GM18873 (cell line): ENCODE measurements at regions not wholly inside any gene's neighbourhood (a gene's known extent, or its start where the extent isn't known, plus 50 kb on each side); places are given as distances from the start of the nearest gene placed in this dataset.
A peak's percentile ranks its signal among the peaks of the same experiment; 100 is the strongest.
"Not testable (repeated sequence)": the region's sequence is repeated elsewhere in the genome, so short reads cannot be mapped to it uniquely, and the experiment has no call there.

Experiments used
- ATAC-seq: cut with Tn5 transposase; IDR thresholded peaks from one replicate; pipeline ENCODE4 v1.9.1; 2021; ENCODE audit warnings: mild to moderate bottlenecking, moderate library complexity, moderate number of reproducible peaks; ENCODE audit not compliant: unreplicated experiment, low FRiP score

DNA sequence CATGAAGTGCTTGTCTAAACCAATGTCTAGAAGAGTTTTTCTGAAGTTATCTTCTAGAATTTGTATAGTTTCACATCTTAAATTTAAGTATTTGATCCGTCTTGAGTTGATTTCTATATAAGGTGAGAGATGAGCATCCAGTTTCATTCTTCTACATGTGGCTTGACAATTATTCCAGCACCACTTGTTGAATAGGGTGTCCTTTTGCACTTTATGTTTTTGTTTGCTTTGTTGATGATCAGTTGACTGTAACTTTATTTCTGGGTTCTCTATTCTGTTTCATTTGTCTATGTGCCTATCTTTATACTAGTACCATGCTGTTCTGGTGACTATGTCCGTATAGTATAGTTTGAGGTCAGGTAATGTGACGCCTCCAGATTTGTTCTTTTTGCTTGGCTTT is 426.6 kb upstream of the CHRM2 start:
- no peak for ATAC-seq

DNA sequence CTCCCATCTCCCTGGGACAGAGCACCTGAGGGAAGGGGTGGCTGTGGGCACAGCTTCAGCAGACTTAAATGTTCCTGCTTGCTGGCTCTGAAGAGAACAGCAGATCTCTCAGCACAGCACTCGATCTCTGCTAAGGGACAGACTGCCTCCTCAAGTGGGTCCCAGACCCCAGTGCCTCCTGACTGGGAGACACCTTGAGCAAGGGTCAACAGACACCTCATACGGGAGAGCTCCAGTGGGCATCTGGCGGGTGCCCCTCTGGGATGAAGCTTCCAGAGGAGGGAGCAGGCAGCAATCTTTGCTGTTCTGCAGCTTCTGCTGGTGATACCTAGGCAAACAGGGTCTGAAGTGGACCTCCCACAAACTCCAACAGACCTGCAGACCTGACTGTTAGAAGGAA is 436.7 kb upstream of the CHRM2 start:
- not testable (repeated sequence) for ATAC-seq

DNA sequence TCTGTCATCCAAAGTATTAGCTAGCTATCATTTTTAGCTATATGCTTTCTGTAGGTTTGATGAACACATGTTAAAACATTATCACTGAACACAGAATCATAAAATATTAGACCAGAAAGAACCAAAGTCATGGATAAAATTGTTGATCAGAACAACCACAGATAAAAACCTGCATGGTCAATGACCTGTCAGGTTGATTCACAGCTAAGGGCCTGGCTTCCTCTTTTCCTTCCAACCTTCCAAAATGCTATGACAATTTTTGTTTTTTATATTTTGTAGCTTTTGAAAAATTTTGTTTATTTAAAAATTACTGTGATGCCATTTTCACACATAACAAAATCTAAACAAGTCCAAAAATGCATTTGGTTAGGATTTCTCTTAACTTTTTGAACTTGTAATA is 444.4 kb upstream of the CHRM2 start:
- ATAC-seq: no peak

DNA sequence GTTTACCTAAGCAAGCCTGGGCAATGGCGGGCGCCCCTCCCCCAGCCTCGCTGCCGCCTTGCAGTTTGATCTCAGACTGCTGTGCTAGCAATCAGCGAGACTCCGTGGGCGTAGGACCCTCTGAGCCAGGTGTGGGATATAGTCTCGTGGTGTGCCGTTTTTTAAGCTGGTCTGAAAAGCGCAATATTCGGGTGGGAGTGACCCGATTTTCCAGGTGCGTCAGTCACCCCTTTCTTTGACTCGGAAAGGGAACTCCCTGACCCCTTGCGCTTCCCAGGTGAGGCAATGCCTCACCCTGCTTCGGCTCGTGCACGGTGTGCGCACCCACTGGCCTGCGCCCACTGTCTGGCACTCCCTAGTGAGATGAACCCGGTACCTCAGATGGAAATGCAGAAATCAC is 442.6 kb upstream of the MTPN start:
- ATAC-seq: not testable (repeated sequence)

DNA sequence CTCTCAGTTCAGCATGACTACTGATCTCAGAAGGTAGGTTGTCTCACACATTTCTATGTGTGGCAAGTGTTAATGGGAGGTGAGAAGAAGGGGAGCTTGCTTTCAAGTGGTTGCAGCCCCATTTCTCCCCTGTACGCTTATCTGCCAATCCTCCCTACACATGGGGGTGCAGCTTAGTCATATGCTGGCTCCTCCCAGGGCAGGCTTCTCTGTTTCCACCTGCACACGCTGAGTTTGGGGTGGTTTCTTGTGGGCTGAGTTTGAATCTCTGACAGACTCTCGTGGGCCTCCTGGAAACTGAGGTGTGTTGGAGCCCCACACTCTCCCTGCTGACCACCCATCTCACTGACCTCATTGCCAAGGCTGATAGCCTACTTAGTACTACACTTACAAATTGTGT is 435.8 kb upstream of the MTPN start:
- no peak for ATAC-seq

DNA sequence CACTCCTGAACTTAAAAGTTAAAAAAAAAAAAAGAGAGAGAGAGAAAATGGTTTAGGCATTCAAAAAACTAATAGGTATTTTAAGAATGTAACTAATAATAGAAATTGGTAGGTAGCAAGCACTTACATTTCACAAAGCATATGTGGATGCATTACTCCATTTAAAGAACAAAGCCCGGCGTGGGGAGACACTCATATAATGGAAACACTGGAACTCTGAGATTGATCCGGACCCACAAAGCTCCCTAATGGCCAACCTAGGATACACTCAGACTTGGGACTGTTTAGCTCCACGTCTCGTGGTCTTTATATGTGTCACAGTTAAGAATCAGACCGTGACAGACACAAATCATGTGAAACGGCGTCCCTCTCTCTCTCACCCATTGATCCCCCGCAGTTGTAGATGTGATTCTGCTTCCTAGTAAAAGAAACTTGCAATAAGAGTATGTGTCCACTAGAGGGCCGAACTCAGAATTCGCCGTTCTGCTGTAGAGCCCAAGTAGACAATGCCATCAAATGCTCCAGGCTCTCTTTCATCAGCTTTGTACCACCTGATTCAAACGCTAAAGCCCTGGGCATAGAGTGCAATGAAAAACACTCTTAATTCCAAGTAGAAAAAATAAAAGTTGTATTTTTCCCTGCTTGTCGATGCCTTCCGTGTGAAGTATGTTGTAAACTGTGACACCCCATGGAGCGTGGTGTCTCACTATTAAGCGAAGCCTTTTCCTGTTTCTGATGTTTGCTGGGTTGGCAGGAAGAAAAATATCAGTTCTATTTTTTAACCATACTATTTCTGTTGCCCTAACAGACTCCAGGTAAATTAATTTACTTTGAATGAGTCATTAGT is 429.0 kb upstream of the MTPN start:
- ATAC-seq: peak; percentile 83

DNA sequence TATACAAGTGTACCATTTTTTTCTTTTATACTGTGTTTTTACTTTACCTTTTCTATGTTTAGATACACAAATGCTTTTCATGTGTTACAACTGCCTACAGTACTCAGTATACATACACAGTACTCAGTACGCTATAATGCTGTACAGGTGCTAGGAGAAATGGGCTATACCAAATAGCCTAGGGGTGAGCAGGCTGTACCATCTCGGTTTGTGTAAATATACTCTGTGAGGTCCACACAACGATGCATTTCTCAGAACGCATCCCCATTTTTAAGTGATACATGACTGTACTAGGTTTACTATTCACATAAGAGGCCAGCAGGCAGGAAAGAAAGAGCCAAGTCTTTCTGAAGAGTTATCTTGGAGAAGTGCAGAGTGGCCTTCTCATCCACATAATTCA is 426.4 kb upstream of the MTPN start:
- no peak for ATAC-seq

DNA sequence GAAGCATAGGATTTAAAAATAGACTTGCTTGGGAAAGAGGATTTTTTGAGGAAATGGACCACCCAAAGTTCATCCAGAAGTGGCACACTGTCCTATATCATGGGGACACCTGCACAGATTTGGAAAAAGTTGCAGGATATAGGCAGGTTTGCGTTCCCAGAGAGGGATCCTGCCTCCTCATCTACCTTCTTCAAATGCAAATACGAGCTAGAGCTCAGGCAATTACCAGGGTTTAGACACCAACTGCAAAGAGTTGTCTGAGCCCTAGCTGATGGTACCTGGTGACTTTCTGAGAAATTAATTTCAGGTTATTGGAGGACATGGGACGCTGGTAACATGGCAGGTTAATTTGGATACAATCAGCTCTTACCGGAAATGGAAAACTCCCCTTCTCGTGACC is 423.7 kb upstream of the MTPN start:
- no peak for ATAC-seq

DNA sequence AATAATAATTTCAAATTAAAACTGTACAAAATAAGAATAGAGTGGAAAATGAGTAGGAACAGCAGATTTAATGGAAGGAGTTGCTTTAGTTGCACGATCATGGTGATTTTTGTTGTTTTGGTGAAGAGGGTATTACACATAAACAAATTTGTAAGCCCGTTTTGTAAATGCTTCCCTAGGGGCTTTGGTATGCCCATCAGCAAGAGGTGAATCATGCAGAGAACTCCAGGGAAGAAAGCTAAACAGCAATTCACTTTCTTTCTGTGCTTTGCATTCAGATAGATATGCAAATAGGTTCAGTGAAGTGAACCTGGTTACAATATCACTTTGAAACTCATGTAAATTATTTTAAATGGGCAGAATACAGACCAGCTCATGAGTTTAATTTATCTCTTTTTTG is 422.2 kb upstream of the MTPN start:
- ATAC-seq: no peak

DNA sequence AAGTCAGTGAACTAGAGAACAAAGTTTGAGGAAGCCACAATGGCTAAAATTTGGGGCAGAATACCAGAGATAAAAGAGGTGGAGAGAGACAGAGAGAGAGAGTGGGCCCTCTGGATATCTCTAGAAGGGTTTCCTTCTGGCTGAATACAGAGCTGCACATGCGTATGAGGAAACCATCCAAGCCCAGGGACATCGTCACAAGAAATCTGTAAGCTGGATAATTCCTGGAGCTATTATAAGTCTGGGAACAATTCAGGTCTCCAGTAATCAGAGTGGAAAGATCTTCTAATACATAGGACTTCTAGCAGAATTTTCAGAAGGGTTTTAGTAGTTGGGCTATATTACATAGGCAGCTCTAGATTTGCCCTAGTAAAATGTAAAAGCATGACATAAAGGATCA is 415.7 kb upstream of the MTPN start:
- ATAC-seq: no peak

DNA sequence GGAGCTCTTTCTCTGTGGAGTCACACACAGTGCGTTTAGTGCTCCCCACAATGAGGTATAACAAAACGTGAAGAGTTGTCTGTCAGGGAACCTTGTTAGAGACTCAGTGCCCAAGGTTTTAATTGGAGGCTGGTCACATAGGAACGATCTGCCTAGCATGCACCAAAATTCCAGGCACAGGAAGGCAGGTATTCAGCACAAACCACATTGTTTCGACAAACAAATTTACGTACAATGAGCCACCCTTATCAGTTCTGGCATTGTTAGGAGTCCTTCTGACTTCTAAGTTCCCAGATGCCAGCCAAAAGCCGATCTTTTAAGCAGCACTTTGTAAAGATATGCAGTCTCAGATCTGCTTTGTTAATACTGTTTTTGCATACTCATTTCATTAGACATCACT is 414.2 kb upstream of the MTPN start:
- ATAC-seq: no peak

DNA sequence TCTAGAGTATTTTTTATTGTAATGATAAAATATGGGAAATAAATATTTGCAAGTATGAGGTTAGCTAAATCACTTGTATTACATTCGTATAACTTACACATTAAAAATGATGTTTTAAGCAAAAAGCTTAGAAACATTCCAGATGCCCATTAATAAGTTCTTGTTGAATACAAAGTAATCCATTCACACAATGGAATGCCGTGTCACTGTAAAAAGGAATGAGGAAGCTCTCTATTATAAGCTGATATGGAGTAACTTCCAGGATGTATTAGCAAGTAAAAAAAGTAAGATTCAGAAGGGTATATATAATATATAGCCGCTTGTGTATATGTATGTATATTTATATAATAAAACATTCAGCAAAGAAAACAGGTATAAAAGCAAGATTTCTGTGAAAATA is 412.8 kb upstream of the MTPN start:
- no peak for ATAC-seq

DNA sequence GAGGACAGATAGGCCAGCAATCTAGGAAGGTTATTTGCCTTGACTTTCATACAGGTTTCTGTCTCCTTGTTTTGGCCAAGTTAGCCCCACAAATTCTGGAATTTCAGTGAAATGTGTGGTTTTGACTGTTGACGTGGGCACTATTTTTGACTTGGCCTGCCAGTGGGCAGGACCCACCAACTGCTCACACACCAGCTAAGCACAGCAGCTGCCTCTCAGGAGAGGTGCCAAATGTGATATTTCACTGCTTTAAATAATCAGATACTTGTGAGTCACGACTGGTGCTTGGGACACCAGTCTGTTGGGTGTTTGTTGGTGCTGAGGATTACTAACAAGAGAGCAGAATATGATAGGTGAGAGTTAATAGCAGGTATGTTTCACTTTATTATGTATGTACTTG is 409.7 kb upstream of the MTPN start:
- ATAC-seq: no peak

DNA sequence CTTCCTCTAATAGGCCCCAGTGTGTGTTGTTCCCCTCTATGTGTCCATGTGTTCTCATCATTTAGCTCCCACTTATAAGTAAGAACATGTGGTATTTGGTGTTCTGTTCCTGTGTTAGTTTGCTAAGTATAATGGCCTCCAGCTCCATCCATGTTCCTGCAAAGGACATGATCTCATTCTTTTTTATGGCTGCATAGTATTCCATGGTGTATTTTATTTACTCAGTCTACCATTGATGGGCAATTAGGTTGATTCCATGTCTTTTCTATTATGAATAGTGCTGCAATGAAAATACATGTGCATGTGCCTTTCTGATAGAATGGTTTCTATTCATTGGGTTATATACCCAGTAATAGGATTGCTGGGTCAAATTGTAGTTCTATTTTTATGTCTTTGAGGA is 394.2 kb upstream of the MTPN start:
- ATAC-seq: not testable (repeated sequence)

DNA sequence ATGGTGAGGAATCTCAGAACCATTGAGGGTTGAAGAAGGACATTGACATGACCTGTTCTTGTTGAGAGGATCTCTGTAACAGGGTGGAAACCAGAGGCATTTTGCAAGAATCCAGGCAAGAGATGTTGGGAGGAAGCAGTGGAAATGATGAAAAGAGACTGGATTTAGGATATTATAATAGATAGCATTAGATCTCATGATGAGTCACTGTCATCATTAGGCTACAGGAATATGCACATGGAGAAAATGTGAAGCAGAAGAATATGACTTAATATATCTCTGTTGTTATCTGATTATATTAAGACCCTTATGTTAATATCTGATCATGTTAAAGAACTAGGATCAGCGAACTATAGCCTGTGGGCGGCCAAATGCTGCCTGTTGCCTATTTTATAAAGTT is 393.0 kb upstream of the MTPN start:
- ATAC-seq: no peak

DNA sequence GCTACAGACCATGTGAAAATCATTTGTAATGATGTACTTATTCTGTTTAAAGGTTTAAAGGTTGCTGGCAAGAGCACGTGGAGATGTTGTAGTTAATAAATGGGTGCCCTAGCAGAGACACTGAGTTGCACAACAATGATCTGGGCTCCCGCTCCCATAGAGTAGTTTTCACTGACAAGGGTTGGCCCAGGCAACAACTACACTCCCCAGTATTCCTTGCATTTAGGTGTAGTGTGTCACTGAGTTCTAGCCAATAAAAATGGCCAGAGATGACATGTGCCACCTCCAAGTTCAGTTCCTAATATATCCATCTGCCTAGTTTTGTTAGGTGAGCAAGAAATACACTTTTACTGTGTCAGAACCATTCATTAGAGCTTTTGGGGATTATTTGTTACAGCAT is 392.1 kb upstream of the MTPN start:
- no peak for ATAC-seq

DNA sequence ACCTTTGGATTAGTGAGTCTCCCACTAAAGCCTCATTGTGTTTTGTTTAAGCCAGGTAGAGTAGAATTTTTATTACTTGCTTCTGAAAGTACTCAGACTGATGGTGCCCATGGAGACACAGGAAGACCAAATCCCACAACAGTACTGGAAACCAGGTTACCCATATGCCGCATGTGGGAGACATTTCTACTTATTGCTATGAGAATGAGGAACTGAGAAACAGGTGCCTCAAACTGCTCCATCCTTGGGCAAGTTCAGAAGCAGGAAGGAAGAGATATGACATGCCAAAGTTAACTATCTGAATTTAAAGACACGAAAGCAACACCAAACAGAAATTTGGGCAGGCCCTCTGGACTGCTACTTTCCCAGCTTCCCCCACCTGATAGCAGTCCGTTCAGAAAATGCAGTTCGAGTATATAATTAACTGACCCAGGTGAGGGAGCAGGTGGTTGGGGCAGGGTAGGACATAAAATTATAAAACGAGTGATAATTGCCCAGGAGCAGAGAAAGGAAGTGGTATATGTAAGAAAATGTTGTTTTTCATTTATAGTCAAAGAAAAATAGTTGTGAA is 382.3 kb upstream of the MTPN start:
- ATAC-seq: peak; percentile 95

DNA sequence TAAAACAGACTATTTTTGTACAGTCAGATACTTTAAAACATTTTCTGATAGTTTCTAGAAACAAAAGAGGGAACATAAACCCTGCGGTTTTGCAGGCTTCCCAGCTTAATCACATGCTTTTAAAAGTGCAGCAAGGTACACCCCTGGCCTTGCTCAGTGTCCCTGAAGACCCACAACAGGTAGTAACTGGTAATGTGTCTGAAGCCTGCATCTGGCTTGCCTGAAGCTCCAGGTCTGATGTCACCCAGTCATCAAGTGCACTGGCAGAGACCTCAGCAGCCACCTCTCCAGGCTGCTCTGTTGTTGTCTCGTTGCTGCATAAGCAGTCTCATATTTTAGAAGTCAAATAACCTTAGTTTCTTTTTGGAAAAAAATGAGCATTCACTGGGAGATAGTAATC is 376.1 kb upstream of the MTPN start:
- peak; percentile 53 for ATAC-seq

DNA sequence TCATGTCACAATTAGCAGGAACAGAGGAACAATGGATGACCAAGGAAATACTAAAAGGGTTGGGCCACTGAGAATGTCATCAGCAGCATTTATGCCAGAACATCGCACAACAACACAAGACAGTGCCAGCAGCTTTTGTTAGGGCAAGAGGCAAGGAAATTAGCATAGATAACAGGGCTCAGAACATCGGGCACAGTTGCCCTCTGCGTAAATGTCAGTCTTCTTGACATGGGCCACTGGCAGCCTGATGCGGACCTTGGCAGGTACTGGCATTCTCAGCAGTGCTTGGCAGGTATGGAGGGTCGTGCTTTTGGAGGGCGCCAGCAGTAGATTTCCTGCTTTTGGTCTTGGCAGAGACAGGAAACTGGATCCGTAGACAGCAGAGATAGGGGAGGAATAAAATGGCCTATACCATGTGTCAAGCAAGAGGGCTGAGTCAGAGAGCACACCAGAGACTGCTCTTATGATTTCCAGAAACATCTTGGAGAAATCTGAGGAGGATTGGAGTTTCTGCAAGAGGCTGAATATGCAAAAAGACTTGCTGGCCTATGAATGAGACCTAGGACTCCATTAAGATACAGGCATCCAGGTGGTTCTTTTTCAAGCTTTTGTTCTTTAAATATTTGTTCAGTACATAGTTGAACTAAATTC is 371.5 kb upstream of the MTPN start:
- no peak for ATAC-seq

DNA sequence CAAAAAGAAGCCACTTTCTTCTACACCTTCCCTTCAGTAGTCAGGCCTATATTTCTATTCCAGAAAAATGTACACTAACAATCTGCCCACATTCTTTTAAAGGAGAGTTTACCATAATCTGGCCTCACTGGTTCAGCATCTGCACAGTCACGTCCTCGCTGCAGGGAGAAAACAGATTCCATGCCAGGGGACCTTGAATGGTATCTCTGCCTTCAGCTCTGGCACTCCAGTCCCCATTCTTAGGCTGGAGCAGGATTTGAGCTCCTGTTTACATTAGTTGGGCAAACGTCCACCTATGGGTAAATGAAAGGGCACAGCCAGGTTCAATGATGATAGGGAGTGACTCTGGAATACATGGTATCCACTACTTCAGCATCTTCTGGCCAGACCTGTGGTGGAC is 371.0 kb upstream of the MTPN start:
- ATAC-seq: no peak

DNA sequence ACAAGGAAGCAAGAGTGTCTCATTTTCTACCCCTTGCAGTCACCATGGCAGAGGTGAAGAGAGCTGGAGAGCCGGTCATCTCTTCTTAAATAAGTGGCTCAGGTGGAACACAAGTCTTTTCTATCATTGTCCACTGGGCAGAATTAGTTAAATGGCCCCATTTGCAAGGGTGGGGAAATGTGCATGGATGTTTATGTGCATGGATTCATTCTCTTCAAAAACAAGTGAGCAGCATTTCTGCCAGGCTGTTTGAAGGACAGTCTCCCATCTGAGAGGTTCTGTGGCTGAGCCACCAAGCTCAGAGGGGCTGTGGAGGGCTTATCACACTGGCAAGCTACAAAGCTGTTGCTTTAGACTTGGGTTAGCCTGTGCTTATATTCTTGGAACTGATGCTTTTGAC is 370.3 kb upstream of the MTPN start:
- no peak for ATAC-seq

DNA sequence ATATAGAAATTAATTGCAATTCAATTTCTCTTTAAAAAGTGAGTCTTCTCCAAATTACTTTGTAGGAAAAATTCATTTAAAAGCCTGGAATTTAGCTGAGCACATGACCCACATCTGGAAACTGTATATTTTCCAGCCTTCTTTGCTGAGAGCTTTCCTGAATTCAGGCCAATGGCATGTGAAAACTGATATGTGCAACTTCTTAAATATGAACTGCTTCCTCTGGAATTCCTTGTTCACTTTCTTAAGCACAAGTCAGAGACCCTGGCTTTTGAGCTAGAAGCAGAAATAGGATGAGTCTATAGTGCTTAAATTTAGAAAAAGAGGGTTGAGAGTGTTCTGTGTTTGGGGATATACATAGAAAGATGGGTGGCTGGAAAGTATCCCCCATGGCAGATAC is 365.1 kb upstream of the MTPN start:
- no peak for ATAC-seq
